AG04449 (cell line): ENCODE measurements at regions not wholly inside any gene's neighbourhood (a gene's known extent, or its start where the extent isn't known, plus 50 kb on each side); places are given as distances from the start of the nearest gene placed in this dataset.
A peak's percentile ranks its signal among the peaks of the same experiment; 100 is the strongest.

Source experiments
- CTCF ChIA-PET: fragments of 350-600 bp; formaldehyde crosslinking; extraction: SDS; loops from one replicate; lab custom pipeline; 2021; ENCODE audit warnings: antibody characterized with exemption; lab: Yijun Ruan, JAX
- POLR2A ChIA-PET: fragments of 400-600, 350-600 bp; formaldehyde crosslinking; extraction: SDS; loops from one replicate; lab custom pipeline; 2020; ENCODE audit warnings: antibody characterized with exemption, inconsistent platforms; lab: Yijun Ruan, JAX
- DNase-seq: peaks from one replicate; pipeline ENCODE4 v3.0.0-alpha.2; 2010; ENCODE audit warnings: low read depth, low spot score
- H3K4me3 ChIP-seq: 2 replicates; pipeline ENCODE4 v1.5.1; 2011; ENCODE audit warnings: low read depth, mild to moderate bottlenecking, control low read depth, low read length
- TF ChIP-seq, protein P1 (sequence below): IDR thresholded peaks from one replicate; pipeline ENCODE4 v1.5.1; 2011; ENCODE audit warnings: mild to moderate bottlenecking, moderate library complexity, low read length, control low read depth, inconsistent platforms; ENCODE audit not compliant: insufficient read depth; ENCODE audit errors: missing control alignments

- TF ChIP-seq, protein P1, sequence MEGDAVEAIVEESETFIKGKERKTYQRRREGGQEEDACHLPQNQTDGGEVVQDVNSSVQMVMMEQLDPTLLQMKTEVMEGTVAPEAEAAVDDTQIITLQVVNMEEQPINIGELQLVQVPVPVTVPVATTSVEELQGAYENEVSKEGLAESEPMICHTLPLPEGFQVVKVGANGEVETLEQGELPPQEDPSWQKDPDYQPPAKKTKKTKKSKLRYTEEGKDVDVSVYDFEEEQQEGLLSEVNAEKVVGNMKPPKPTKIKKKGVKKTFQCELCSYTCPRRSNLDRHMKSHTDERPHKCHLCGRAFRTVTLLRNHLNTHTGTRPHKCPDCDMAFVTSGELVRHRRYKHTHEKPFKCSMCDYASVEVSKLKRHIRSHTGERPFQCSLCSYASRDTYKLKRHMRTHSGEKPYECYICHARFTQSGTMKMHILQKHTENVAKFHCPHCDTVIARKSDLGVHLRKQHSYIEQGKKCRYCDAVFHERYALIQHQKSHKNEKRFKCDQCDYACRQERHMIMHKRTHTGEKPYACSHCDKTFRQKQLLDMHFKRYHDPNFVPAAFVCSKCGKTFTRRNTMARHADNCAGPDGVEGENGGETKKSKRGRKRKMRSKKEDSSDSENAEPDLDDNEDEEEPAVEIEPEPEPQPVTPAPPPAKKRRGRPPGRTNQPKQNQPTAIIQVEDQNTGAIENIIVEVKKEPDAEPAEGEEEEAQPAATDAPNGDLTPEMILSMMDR = no peak
- POLR2A ChIA-PET = interaction anchor here (0.6 to 1.4 kb wide), 4 partner anchors 11 to 131 kb away, joined by 3 to 5 read pairs (median 3); no protein-coding TSS in a partner anchor
- H3K4me3 ChIP-seq = peak overlapping the region; percentile 99
- CTCF ChIA-PET = interaction anchor here (0.8 to 1.0 kb wide), 2 partner anchors 11 to 1866 kb away, joined by 3 read pairs; no protein-coding TSS in a partner anchor
- no peak for DNase-seq
These were observed 1418.4 kb downstream of the UQCRFS1 start for GRCh38 chr19:27794494-27795042.

DNA sequence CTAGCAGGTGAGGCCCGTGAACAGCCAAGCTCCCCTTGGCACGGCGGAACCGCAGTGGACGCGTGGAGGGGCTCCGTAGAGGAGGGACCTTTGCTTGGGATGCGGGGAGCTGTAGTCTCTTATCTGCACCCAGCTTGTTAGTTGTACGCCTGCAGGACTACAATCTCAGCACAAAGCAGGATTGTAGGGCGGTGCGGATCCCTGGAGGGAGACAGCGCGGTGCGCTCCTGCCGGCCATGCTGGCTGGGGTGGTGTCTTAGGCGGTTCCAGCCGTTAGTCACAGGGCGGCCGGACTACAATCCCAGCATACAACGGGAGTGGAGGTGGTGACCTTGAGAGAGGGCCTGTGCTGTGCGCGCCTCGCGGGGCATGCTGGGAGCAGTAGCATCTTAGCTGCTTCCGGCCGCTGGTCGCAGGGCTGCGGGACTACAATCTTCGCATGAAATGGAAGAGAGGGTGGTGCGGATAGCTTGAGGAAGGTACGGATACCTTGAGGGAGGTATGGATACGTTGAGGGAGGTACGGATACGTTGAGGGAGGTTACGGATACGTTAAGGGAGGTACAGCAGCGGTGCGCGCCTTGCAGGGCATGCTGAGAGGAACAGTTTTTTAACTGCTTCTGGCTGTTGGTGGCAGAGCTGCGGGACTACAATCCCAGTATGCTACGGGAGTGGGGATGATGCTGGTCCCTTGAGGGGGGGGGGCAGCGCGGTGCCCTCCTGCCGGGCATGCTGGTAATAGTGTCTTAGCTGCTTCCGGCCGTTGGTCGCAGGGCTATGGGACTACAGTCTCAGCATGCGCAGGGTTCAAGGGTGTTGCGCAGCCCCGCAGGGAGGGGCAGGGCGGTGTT lies 1419.1 kb downstream of the UQCRFS1 start:
- ChIA-PET POLR2A (interaction anchor here (0.6 to 1.4 kb wide), 4 partner anchors 11 to 130 kb away, joined by 3 to 5 read pairs (median 3); no protein-coding TSS in a partner anchor), CTCF (interaction anchor here (0.8 to 1.1 kb wide), 3 partner anchors 11 to 1867 kb away, joined by 3 to 4 read pairs (median 3); no protein-coding TSS in a partner anchor)
- TF ChIP-seq, protein P1 = no peak
- H3K4me3 ChIP-seq = peak overlapping the region; percentile 99
- DNase-seq = peak; percentile 58

DNA sequence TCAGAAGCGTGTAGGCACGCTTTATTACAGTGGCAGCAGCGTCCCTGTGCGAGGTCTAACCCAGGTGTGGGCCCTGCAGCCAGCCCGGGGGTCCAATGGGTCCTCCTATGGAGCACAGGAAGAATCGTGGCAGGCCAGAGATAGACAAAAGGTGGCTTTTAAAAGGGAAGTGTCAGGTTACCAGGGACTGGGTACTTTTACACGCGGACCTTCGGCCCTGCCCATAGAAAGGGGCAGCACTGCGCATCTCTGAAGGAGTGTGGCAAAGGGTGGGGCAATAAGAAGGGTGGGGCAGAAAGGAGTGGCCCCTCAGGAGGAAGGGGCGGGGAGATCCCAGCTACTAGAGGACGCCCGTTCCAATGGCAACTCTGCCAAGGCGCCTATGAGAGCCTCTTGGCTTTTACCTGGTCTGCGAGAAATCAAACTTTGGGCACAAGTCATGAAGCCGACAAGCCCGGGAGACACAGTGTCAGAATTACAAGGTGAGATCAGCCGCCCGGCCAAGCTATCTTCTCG lies 1419.8 kb downstream of the UQCRFS1 start:
- ChIA-PET POLR2A (interaction anchor here (1.3 kb wide), 1 partner anchor 10 kb away, joined by 5 read pairs; no protein-coding TSS in a partner anchor), CTCF (interaction anchor here (1.1 kb wide), 1 partner anchor 16 kb away, joined by 4 read pairs; no protein-coding TSS in a partner anchor)
- DNase-seq = peak; percentile 12
- peak overlapping the region; percentile 99 for H3K4me3 ChIP-seq
- TF ChIP-seq, protein P1 = no peak

GRCh38 chr19:27792576-27793127 lies 1420.3 kb downstream of the UQCRFS1 start:
- ChIA-PET POLR2A (no interaction called here), CTCF (no interaction called here)
- TF ChIP-seq, protein P1 = no peak
- H3K4me3 ChIP-seq = peak overlapping the region; percentile 99
- no peak for DNase-seq

- no peak overlapping the region for H3K4me3 ChIP-seq
- no peak for DNase-seq
- POLR2A ChIA-PET = interaction anchor here (0.7 kb wide), 1 partner anchor 61 kb away, joined by 4 read pairs; no protein-coding TSS in a partner anchor
- TF ChIP-seq, protein P1 = no peak
- CTCF ChIA-PET = no interaction called here
These were observed 1432.4 kb downstream of the UQCRFS1 start for GRCh38 chr19:27780367-27781075.
